ENCODE measurements at regions not wholly inside any gene's neighbourhood (a gene's known extent, or its start where the extent isn't known, plus 50 kb on each side); places are given as distances from the start of the nearest gene placed in this dataset.
"Not testable (repeated sequence)": the region's sequence is repeated elsewhere in the genome, so short reads cannot be mapped to it uniquely, and the experiment has no call there.

DNA sequence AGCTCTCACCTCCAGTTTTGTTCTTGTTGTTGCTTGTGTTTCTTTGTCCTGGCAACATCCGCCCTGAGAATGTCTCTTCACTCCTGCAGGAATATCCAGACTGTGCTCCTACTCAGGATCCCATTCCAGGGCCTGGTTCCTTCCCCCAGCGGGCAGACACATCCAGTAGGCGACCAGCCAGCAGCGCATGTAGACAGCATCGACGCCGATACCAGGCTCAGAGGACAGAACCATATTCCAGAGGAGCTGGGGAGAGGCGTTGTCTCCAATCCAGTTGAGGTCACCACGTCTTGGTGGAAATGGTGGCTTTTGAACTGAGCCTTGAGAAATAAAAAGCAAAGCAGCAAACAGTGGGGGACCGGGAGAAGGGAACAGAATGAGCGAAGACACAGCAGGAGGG lies 114.6 kb upstream of the THBS2 start:
- H3K27ac ChIP-seq = no peak overlapping the region
- no peaks in the 10 kb centered on the region for H3K27me3 ChIP-seq (replicated peaks)
- no peak for DNase-seq (ENCODE audit: low read depth in 1 of 2, low spot score in 2 of 2)
- no peaks in the 10 kb centered on the region for H3K36me3 ChIP-seq
- peaks cover 4% of the 10 kb centered on the region; the same call in 1 of the 2 replicates for H3K9me3 ChIP-seq (replicated peaks)
- no peaks in the 10 kb centered on the region for H3K4me1 ChIP-seq (replicated peaks)
- H3K4me3 ChIP-seq = no peak overlapping the region

GRCh38 chr6:169367507-169367906 lies 113.9 kb upstream of the THBS2 start:
- DNase-seq (ENCODE audit: low read depth in 1 of 2, low spot score in 2 of 2) = no peak
- H3K4me1 ChIP-seq (replicated peaks) = no peaks in the 10 kb centered on the region

DNA sequence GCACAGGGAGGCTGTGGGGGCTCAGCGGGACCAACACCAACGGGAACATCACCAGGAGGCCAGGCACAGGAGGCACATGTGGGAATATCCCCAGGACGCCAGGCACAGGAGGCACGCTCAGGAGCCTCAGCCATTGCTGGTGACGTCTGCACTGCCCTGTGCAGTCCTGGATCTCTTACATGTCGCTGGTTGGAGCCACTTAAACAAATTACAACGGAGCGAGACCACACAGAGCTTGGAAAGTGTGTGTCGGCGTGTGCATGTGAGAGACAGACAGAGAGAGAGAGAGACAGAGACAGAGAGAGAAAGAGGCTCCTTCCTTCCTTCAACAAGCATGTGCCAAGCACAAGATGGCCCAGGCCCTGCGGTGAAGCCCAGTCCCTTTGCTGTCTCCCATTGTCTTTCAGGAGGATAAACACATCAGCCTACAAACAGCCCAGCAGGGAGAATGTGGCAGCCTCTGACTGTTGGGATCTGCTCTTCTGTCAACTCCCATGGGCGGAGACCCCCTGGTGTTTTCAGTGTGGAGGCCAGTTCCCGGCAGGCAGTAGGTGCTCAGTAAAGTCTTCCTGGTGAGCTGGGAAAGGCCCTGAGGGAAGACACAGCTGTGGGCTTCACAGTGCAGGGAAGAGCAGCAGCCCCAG lies 112.7 kb upstream of the THBS2 start:
- no peaks in the 10 kb centered on the region for H3K27me3 ChIP-seq (replicated peaks)
- no peak for DNase-seq (ENCODE audit: low read depth in 1 of 2, low spot score in 2 of 2)
- no peaks in the 10 kb centered on the region for H3K36me3 ChIP-seq
- no peaks in the 10 kb centered on the region for H3K4me1 ChIP-seq (replicated peaks)
- no peak overlapping the region for H3K27ac ChIP-seq
- H3K4me3 ChIP-seq = no peak overlapping the region
- peaks cover 4% of the 10 kb centered on the region; the same call in 1 of the 2 replicates for H3K9me3 ChIP-seq (replicated peaks)

More at GRCh38 chr6:169367507-169367906, 113.9 kb upstream of the THBS2 start:
- no peak overlapping the region for H3K27ac ChIP-seq
- no peak overlapping the region for H3K4me3 ChIP-seq
- no peaks in the 10 kb centered on the region for H3K36me3 ChIP-seq
- H3K9me3 ChIP-seq (replicated peaks) = peaks cover 4% of the 10 kb centered on the region; the same call in 1 of the 2 replicates
- H3K27me3 ChIP-seq (replicated peaks) = no peaks in the 10 kb centered on the region

GRCh38 chr6:169365567-169366257 lies 112.1 kb upstream of the THBS2 start:
- Histone ChIP-seq H3K9me3 (replicated peaks) (peaks cover 4% of the 10 kb centered on the region; the same call in 1 of the 2 replicates), H3K27ac (no peak overlapping the region), H3K4me1 (replicated peaks) (no peaks in the 10 kb centered on the region), H3K36me3 (no peaks in the 10 kb centered on the region), H3K27me3 (replicated peaks) (no peaks in the 10 kb centered on the region), H3K4me3 (no peak overlapping the region)
- no peak for DNase-seq (ENCODE audit: low read depth in 1 of 2, low spot score in 2 of 2)

DNA sequence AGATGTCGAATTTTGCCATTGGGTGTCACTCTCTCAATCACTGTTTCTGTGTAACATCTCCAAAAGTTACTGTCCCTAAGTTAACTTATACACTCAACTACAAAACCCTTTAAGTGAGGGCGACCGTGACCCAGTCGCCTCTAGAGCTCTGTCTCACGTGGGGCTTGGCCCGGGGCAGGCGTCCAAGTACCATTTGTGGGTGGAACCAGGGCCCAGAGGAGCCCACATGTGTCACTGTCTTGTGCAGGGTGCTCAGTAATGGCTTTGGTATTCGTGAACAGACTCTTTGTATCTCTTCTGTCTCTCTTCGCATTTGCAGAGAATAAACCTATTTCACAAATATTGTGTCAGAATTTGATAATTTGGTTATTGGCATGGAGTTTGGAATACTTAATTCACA lies 109.9 kb upstream of the THBS2 start:
- Histone ChIP-seq H3K4me3 (no peak overlapping the region), H3K36me3 (no peaks in the 10 kb centered on the region), H3K27me3 (replicated peaks) (no peaks in the 10 kb centered on the region), H3K27ac (no peak overlapping the region), H3K9me3 (replicated peaks) (peaks cover 4% of the 10 kb centered on the region; the same call in 1 of the 2 replicates), H3K4me1 (replicated peaks) (no peaks in the 10 kb centered on the region)
- DNase-seq (ENCODE audit: low read depth in 1 of 2, low spot score in 2 of 2) = no peak

- no peaks in the 10 kb centered on the region for H3K4me1 ChIP-seq (replicated peaks)
- no peaks in the 10 kb centered on the region for H3K27me3 ChIP-seq (replicated peaks)
- peaks cover 4% of the 10 kb centered on the region; the same call in 1 of the 2 replicates for H3K9me3 ChIP-seq (replicated peaks)
- H3K36me3 ChIP-seq = no peaks in the 10 kb centered on the region
- no peak overlapping the region for H3K27ac ChIP-seq
- DNase-seq (ENCODE audit: low read depth in 1 of 2, low spot score in 2 of 2) = no peak
- H3K4me3 ChIP-seq = no peak overlapping the region
Measured at GRCh38 chr6:169362501-169363121, 109.0 kb upstream of the THBS2 start.

DNA sequence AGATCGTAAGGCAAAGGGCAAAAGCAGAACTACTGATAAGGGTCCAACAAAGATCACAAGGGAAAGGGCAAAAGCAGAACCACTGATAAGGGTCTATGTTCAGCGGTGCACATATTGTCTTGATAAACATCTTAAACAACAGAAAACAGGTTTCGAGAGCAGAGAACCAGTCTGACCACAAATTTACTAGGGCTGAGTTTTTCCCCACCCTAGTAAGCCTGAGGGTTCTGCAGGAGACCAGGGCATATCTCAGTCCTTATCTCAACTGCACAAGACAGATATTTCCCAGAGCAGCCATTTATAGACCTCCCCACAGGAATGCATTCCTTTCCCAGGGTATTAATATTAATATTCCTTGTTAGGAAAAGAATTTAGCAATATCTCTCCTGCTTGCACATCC lies 101.4 kb upstream of the THBS2 start:
- not testable (repeated sequence) for H3K9me3 ChIP-seq (replicated peaks); H3K27me3 ChIP-seq (replicated peaks); H3K4me3 ChIP-seq; H3K36me3 ChIP-seq; H3K27ac ChIP-seq; DNase-seq (ENCODE audit: low read depth in 1 of 2, low spot score in 2 of 2); H3K4me1 ChIP-seq (replicated peaks)

DNA sequence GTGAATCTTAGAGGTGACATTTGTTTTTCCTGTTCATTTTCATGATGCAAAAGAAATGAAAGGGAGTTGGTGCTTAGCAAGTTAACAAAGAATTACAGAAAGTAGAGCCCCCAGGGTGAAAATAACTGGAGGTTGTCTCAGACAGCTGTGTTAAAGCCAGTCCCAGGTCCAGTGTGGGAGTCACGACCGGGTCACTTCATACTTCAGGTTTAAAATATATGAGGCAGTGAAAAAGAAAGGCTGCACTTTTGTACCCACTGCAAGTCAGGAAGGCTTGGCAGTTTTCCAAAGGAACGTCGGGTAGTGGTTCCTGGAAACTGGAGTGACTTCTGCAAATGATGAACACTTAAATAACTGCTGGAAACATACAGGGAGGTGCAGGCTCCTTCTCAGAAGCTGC lies 91.5 kb upstream of the THBS2 start:
- no peaks in the 10 kb centered on the region for H3K36me3 ChIP-seq
- H3K27ac ChIP-seq = no peak overlapping the region
- H3K4me1 ChIP-seq (replicated peaks) = 0 out of 2 replicates have a peak, but pooled peaks cover 3% of the 10 kb centered on the region
- H3K9me3 ChIP-seq (replicated peaks) = no peaks in the 10 kb centered on the region
- H3K27me3 ChIP-seq (replicated peaks) = no peaks in the 10 kb centered on the region
- no peak overlapping the region for H3K4me3 ChIP-seq
- DNase-seq (ENCODE audit: low read depth in 1 of 2, low spot score in 2 of 2) = no peak

GRCh38 chr6:169344750-169345065 lies 91.1 kb upstream of the THBS2 start:
- no peak overlapping the region for H3K4me3 ChIP-seq
- DNase-seq (ENCODE audit: low read depth in 1 of 2, low spot score in 2 of 2) = no peak
- no peak overlapping the region for H3K27ac ChIP-seq
- H3K36me3 ChIP-seq = no peaks in the 10 kb centered on the region
- no peaks in the 10 kb centered on the region for H3K27me3 ChIP-seq (replicated peaks)
- no peaks in the 10 kb centered on the region for H3K9me3 ChIP-seq (replicated peaks)
- 0 out of 2 replicates have a peak, but pooled peaks cover 4% of the 10 kb centered on the region for H3K4me1 ChIP-seq (replicated peaks)

GRCh38 chr6:169343886-169344749 lies 90.5 kb upstream of the THBS2 start:
- H3K27ac ChIP-seq = no peak overlapping the region
- no peak overlapping the region for H3K4me3 ChIP-seq
- H3K4me1 ChIP-seq (replicated peaks) = 0 out of 2 replicates have a peak, but pooled peaks cover 4% of the 10 kb centered on the region
- no peak for DNase-seq (ENCODE audit: low read depth in 1 of 2, low spot score in 2 of 2)
- H3K27me3 ChIP-seq (replicated peaks) = no peaks in the 10 kb centered on the region
- no peaks in the 10 kb centered on the region for H3K9me3 ChIP-seq (replicated peaks)
- no peaks in the 10 kb centered on the region for H3K36me3 ChIP-seq

DNA sequence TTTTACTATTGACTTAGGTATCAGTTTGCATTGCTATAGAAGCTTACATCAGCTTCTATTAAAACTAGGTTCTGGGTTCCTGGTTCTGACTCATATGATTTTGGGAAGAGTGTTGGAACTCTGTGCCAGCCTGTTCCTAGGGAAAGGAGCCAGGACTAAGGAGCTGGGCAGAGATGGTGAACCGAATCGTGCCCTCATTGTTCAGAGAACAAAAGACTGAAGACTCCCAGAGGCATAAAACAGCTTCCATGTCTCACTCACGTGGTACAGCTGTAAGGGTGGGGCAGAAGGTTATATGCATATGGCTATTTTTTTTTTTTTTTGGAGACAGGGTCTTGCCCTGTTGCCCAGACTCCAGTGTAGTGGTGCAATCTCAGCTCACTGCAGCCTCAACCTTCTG lies 89.1 kb upstream of the THBS2 start:
- Histone ChIP-seq H3K4me3 (no peak overlapping the region), H3K36me3 (no peaks in the 10 kb centered on the region), H3K27ac (no peak overlapping the region), H3K27me3 (replicated peaks) (no peaks in the 10 kb centered on the region), H3K9me3 (replicated peaks) (no peaks in the 10 kb centered on the region), H3K4me1 (replicated peaks) (0 out of 2 replicates have a peak, but pooled peaks cover 4% of the 10 kb centered on the region)
- DNase-seq (ENCODE audit: low read depth in 1 of 2, low spot score in 2 of 2) = no peak

DNA sequence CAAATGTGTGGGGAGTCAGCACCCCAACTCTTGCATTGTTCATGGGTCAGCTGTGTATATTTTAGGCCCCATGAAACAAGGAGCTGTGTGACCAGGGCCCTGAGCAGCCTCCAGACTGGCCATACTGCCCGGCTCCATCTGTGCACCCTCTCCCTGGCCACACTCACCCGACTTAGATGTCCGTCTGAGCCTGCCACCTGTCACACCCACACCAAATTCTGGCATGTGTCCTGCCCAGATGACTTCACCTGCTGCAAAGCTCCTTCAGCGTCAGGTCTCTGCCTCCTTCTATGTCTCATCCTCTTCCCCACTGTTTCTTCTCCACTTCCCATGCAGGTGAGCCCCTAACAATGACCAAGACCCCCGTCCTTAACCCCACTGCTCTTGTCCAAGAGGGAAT lies 88.1 kb upstream of the THBS2 start:
- Histone ChIP-seq H3K4me3 (no peak overlapping the region), H3K4me1 (replicated peaks) (0 out of 2 replicates have a peak, but pooled peaks cover 4% of the 10 kb centered on the region), H3K9me3 (replicated peaks) (no peaks in the 10 kb centered on the region), H3K27me3 (replicated peaks) (no peaks in the 10 kb centered on the region), H3K27ac (no peak overlapping the region), H3K36me3 (no peaks in the 10 kb centered on the region)
- DNase-seq (ENCODE audit: low read depth in 1 of 2, low spot score in 2 of 2) = no peak

DNA sequence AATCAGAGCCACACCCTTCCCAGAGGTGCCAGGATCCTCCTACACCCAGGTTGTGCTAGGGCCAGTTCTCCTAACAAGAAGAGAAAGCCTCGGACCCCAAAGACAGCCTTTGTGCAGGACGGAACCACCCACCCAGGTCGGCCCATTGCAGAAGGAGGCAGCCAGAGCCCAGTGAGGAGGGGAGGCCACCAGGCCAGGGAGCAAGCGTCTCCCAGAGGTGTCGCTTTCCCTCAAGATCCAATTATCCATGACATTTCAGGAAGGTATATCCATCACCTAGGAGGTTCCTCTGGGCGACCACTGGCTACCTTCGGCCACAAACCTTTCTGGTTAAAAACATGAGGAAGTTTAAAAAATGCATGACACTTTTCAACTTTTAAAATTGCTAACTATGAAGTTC lies 87.4 kb upstream of the THBS2 start:
- no peak for DNase-seq (ENCODE audit: low read depth in 1 of 2, low spot score in 2 of 2)
- H3K27me3 ChIP-seq (replicated peaks) = no peaks in the 10 kb centered on the region
- no peaks in the 10 kb centered on the region for H3K9me3 ChIP-seq (replicated peaks)
- 0 out of 2 replicates have a peak, but pooled peaks cover 4% of the 10 kb centered on the region for H3K4me1 ChIP-seq (replicated peaks)
- no peaks in the 10 kb centered on the region for H3K36me3 ChIP-seq
- H3K4me3 ChIP-seq = no peak overlapping the region
- no peak overlapping the region for H3K27ac ChIP-seq

Data from SJSA1 (cell line).